ENCODE measurements at regions not wholly inside any gene's neighbourhood (a gene's known extent, or its start where the extent isn't known, plus 50 kb on each side); places are given as distances from the start of the nearest gene placed in this dataset.

GRCh38 chr15:47500842-47501241 is 216.5 kb upstream of the SEMA6D start:
- DNase-seq = no peak

- DNase-seq = no peak
Measured at GRCh38 chr15:47502041-47502440, 215.3 kb upstream of the SEMA6D start.

GRCh38 chr15:47503876-47504275 is 213.4 kb upstream of the SEMA6D start:
- DNase-seq = no peak

GRCh38 chr15:47504624-47505256 is 212.6 kb upstream of the SEMA6D start:
- no peak for DNase-seq

GRCh38 chr15:47505712-47506328 is 211.5 kb upstream of the SEMA6D start:
- DNase-seq = no peak

- DNase-seq = no peak
Measured at GRCh38 chr15:47506329-47507100, 210.8 kb upstream of the SEMA6D start.

- no peak for DNase-seq
Measured at GRCh38 chr15:47507221-47507985, 209.9 kb upstream of the SEMA6D start.

GRCh38 chr15:47511261-47511660 is 206.0 kb upstream of the SEMA6D start:
- no peak for DNase-seq

- no peak for DNase-seq
Measured at GRCh38 chr15:47513471-47513870, 203.8 kb upstream of the SEMA6D start.

- no peak for DNase-seq
Measured at GRCh38 chr15:47514200-47514652, 203.1 kb upstream of the SEMA6D start.

- no peak for DNase-seq
Measured at GRCh38 chr15:47516558-47516957, 200.7 kb upstream of the SEMA6D start.

GRCh38 chr15:47516972-47517371 is 200.3 kb upstream of the SEMA6D start:
- DNase-seq = no peak

GRCh38 chr15:47517737-47518136 is 199.6 kb upstream of the SEMA6D start:
- DNase-seq = no peak

- DNase-seq = no peak
Measured at GRCh38 chr15:47523681-47524475, 193.4 kb upstream of the SEMA6D start.

GRCh38 chr15:47529241-47529640 is 188.1 kb upstream of the SEMA6D start:
- no peak for DNase-seq

- DNase-seq = no peak
Measured at GRCh38 chr15:47534673-47535072, 182.6 kb upstream of the SEMA6D start.

GRCh38 chr15:47541562-47541961 is 175.7 kb upstream of the SEMA6D start:
- no peak for DNase-seq

GRCh38 chr15:47542312-47542989 is 174.9 kb upstream of the SEMA6D start:
- no peak for DNase-seq

GRCh38 chr15:47548231-47548630 is 169.1 kb upstream of the SEMA6D start:
- DNase-seq = no peak

GRCh38 chr15:47548986-47549385 is 168.3 kb upstream of the SEMA6D start:
- no peak for DNase-seq

- DNase-seq = no peak
Measured at GRCh38 chr15:47551079-47551478, 166.2 kb upstream of the SEMA6D start.

GRCh38 chr15:47551546-47551945 is 165.8 kb upstream of the SEMA6D start:
- no peak for DNase-seq

Measured in T1000 (cell line).